ENCODE measurements at regions not wholly inside any gene's neighbourhood (a gene's known extent, or its start where the extent isn't known, plus 50 kb on each side); places are given as distances from the start of the nearest gene placed in this dataset.

DNA sequence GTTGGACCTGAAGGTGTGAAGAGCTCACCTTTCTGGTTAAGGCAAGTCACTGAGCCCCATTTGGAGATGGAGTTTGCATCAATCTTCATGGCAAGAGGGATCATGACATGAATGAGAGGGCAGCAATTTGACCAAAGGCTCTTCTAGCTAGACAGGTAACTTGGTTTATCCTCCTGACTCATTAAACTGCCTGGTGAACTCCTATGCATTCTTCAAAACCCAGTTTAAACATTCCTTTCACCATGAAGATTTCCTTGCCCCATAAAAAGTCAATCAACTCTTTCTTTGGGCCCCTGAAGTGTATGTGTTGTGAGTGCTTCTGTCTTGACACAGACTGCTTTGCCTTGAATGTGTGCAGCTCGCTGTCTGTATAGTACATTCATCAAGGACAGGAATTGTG lies 120.0 kb upstream of the FOXF1 start:
- no peaks in the 10 kb centered on the region for H3K27me3 ChIP-seq (ENCODE audit: control insufficient read depth in 2 of 2, insufficient read depth in 2 of 2, low read length in 2 of 2)
- no TSS peak for BruUV-seq (replicated peaks)
- TF ChIP-seq GATA2 (IDR thresholded peaks at IDR 0.05; ENCODE audit: insufficient read depth, insufficient read length, low read depth, low read length) (no peak), JUN (IDR thresholded peaks at IDR 0.05; ENCODE audit: borderline replicate concordance, insufficient read depth, insufficient read length, low read depth) (no peak), FOS (IDR thresholded peaks at IDR 0.05; ENCODE audit: borderline replicate concordance, insufficient read depth, low read length) (no peak), POLR2A (IDR thresholded peaks at IDR 0.05; ENCODE audit: low read depth, low read length) (no peak), EZH2 (IDR thresholded peaks at IDR 0.05; ENCODE audit: borderline replicate concordance, low read depth, low read length, severe bottlenecking) (no peak), MYC (IDR thresholded peaks at IDR 0.05; ENCODE audit: low read depth, low read length) (no peak), POLR2AphosphoS5 (IDR thresholded peaks at IDR 0.05; ENCODE audit: insufficient read depth, low read depth, low read length) (no peak)
- TF ChIP-seq, protein P1, sequence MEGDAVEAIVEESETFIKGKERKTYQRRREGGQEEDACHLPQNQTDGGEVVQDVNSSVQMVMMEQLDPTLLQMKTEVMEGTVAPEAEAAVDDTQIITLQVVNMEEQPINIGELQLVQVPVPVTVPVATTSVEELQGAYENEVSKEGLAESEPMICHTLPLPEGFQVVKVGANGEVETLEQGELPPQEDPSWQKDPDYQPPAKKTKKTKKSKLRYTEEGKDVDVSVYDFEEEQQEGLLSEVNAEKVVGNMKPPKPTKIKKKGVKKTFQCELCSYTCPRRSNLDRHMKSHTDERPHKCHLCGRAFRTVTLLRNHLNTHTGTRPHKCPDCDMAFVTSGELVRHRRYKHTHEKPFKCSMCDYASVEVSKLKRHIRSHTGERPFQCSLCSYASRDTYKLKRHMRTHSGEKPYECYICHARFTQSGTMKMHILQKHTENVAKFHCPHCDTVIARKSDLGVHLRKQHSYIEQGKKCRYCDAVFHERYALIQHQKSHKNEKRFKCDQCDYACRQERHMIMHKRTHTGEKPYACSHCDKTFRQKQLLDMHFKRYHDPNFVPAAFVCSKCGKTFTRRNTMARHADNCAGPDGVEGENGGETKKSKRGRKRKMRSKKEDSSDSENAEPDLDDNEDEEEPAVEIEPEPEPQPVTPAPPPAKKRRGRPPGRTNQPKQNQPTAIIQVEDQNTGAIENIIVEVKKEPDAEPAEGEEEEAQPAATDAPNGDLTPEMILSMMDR (IDR thresholded peaks at IDR 0.05; ENCODE audit: extremely low read depth in 1 of 2, insufficient read depth in 1 of 2, low read depth in 1 of 2, low read length in 2 of 2), result no peak
- TF ChIP-seq, protein P2, sequence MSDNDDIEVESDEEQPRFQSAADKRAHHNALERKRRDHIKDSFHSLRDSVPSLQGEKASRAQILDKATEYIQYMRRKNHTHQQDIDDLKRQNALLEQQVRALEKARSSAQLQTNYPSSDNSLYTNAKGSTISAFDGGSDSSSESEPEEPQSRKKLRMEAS (IDR thresholded peaks at IDR 0.05; ENCODE audit: insufficient read depth, insufficient read length), result no peak
- FAIRE-seq, result no peak
- no peak overlapping the region for H2AFZ ChIP-seq (ENCODE audit: low read depth, low read length)
- ChIA-PET CTCF (interaction anchor here (1.2 kb wide), 1 partner anchor 18 kb away, joined by 4 read pairs; no protein-coding TSS in a partner anchor), POLR2A (no interaction called here)
- no peak overlapping the region for H3K9ac ChIP-seq (replicated peaks; ENCODE audit: extremely low read depth, insufficient read depth, low read length)
- H3K9me3 ChIP-seq (replicated peaks; ENCODE audit: control insufficient read depth, insufficient read depth, low read length), result no peaks in the 10 kb centered on the region
- no peak overlapping the region for H3K4me2 ChIP-seq (ENCODE audit: insufficient read depth, low read length)
- H3K36me3 ChIP-seq (ENCODE audit: control insufficient read depth in 2 of 2, extremely low read depth in 1 of 2, insufficient read depth in 2 of 2, low read length in 2 of 2), result no peaks in the 10 kb centered on the region
- H3K79me2 ChIP-seq (ENCODE audit: control insufficient read depth, insufficient read depth, low read length), result no peaks in the 10 kb centered on the region
- no peak for DNase-seq (ENCODE audit: low read depth, low spot score)
- no peaks in the 10 kb centered on the region for H4K20me1 ChIP-seq (replicated peaks; ENCODE audit: control insufficient read depth, extremely low read depth, insufficient read depth, low read length)
- intact Hi-C loops (cut with micrococcal nuclease) (no loop called here), dilution Hi-C loops (cut with MboI; ENCODE audit: extremely low pct_ligation_motif_present, low sequenced_read_pairs) (no loop called here)
- H3K4me3 ChIP-seq (replicated peaks in 1 of 3; ENCODE audit: insufficient read depth in 1 of 3, low read depth in 1 of 3, low read length in 3 of 3), result no peak overlapping the region
- no peaks in the 10 kb centered on the region for H3K9me1 ChIP-seq (replicated peaks; ENCODE audit: control insufficient read depth, extremely low read depth, insufficient read depth, low read length)
- H3K4me1 ChIP-seq (ENCODE audit: control insufficient read depth, extremely low read depth, insufficient read depth, low read length), result peaks cover 62% of the 10 kb centered on the region
- peak overlapping the region; percentile 89 for H3K27ac ChIP-seq (ENCODE audit: insufficient read depth, low read depth, low read length)

All from endothelial cell of umbilical vein (primary cell).